A673 (cell line): ENCODE measurements at regions not wholly inside any gene's neighbourhood (a gene's known extent, or its start where the extent isn't known, plus 50 kb on each side); places are given as distances from the start of the nearest gene placed in this dataset.

ENCODE experiments used
- BruUV-seq: library from RNA; stranded (reverse); fragments of 400-500 nt; replicated peaks from 2 replicates; lab custom pipeline; 2021; lab: Mats Ljungman, UMichigan
- CTCF ChIA-PET: fragments of 300-600 bp; sonication (Branson Sonifier 250); formaldehyde crosslinking; loops from one replicate; lab custom pipeline; 2022; ENCODE audit warnings: antibody characterized with exemption; lab: Charles Lee
- POLR2A ChIA-PET: fragments of 300-600 bp; sonication (Branson Sonifier 250); formaldehyde crosslinking; loops from one replicate; lab custom pipeline; 2022; ENCODE audit warnings: antibody characterized with exemption; ENCODE audit not compliant: low non-redundant PET; lab: Charles Lee
- DNase-seq: peaks from one replicate; pipeline ENCODE4 v3.0.0-alpha.2; 2015; ENCODE audit warnings: low spot score
- H3K27ac ChIP-seq: fragments of 200-600 bp; sonication (generic); 2 replicates; pipeline ENCODE4 v1.5.1; 2016; ENCODE audit warnings: mixed run types, low read depth, mild to moderate bottlenecking, mixed read lengths, antibody characterized with exemption, low read length; ENCODE audit not compliant: poor library complexity, severe bottlenecking
- H3K27me3 ChIP-seq: fragments of 200-600 bp; sonication (generic); replicated peaks from 2 replicates; pipeline ENCODE4 v1.6.1; 2017; ENCODE audit warnings: mixed run types, low read depth, mild to moderate bottlenecking, mixed read lengths, antibody characterized with exemption, low read length; ENCODE audit not compliant: insufficient read depth, poor library complexity
- H3K36me3 ChIP-seq: fragments of 200-600 bp; sonication (generic); 2 replicates; pipeline ENCODE4 v1.6.1; 2016; ENCODE audit warnings: mixed run types, mild to moderate bottlenecking, mixed read lengths, antibody characterized with exemption, low read length; ENCODE audit not compliant: insufficient read depth, poor library complexity, severe bottlenecking
- H3K4me1 ChIP-seq: fragments of 200-600 bp; sonication (generic); 2 replicates; pipeline ENCODE4 v1.6.1; 2017; ENCODE audit warnings: mixed run types, mild to moderate bottlenecking, mixed read lengths, antibody characterized with exemption, low read length; ENCODE audit not compliant: insufficient read depth, poor library complexity, severe bottlenecking
- H3K4me3 ChIP-seq: fragments of 200-600 bp; sonication (generic); 2 replicates; pipeline ENCODE4 v1.5.1; 2016; ENCODE audit warnings: low read depth, mixed run types, mild to moderate bottlenecking, mixed read lengths, low read length; ENCODE audit not compliant: poor library complexity, severe bottlenecking
- H3K9me3 ChIP-seq: fragments of 200-600 bp; sonication (generic); 2 replicates; pipeline ENCODE4 v1.6.1; 2016; ENCODE audit warnings: mixed run types, low read depth, mild to moderate bottlenecking, mixed read lengths, antibody characterized with exemption, low read length; ENCODE audit not compliant: poor library complexity, severe bottlenecking
- CTCF ChIP-seq: fragments of 300-800, 200-600 bp; sonication (generic); conservative IDR thresholded peaks from 2 replicates; pipeline ENCODE4 v1.5.1; 2017; ENCODE audit warnings: low read depth, mild to moderate bottlenecking, antibody characterized with exemption, low read length, moderate library complexity, mixed read lengths
- EZH2 ChIP-seq: fragments of 200-600 bp; sonication (generic); IDR thresholded peaks from 2 replicates; pipeline ENCODE4 v1.6.1; 2017; ENCODE audit warnings: borderline replicate concordance, low read depth, mild to moderate bottlenecking, mixed read lengths, antibody characterized with exemption, low read length; ENCODE audit not compliant: poor library complexity, severe bottlenecking
- intact Hi-C: fragments of 100-400 bp; cut with micrococcal nuclease; formaldehyde crosslinking; loops from one replicate; pipeline ENCODE4 v1.10.0; 2022; ENCODE audit not compliant: unreplicated experiment

- Histone ChIP-seq H3K27ac (no peak overlapping the region), H3K4me1 (peaks cover 13% of the 10 kb centered on the region), H3K36me3 (no peaks in the 10 kb centered on the region), H3K4me3 (no peak overlapping the region), H3K27me3 (no peaks in the 10 kb centered on the region), H3K9me3 (no peaks in the 10 kb centered on the region)
- DNase-seq = no peak
- intact Hi-C loops = no loop called here
- POLR2A ChIA-PET = no interaction called here
- CTCF ChIA-PET = no interaction called here
- BruUV-seq = no TSS peak
- no peak for TF ChIP-seq CTCF
- TF ChIP-seq EZH2 = no peak
Measured at GRCh38 chr5:62138607-62139006, 167.4 kb upstream of the KIF2A start.

- CTCF ChIA-PET = no interaction called here
- no TSS peak for BruUV-seq
Measured at GRCh38 chr5:62139741-62140140, 166.3 kb upstream of the KIF2A start.

GRCh38 chr5:62142351-62142750 is 163.7 kb upstream of the KIF2A start:
- CTCF ChIA-PET = no interaction called here
- Histone ChIP-seq H3K27me3 (no peaks in the 10 kb centered on the region), H3K4me3 (no peak overlapping the region), H3K9me3 (no peaks in the 10 kb centered on the region), H3K36me3 (no peaks in the 10 kb centered on the region), H3K4me1 (peaks cover 21% of the 10 kb centered on the region), H3K27ac (no peak overlapping the region)
- intact Hi-C loops = loop anchor here (5.0 to 10.0 kb wide), 3 partner anchors 200 to 1178 kb away; no protein-coding TSS in a partner anchor
- no TSS peak for BruUV-seq
- TF ChIP-seq CTCF (no peak), EZH2 (no peak)
- POLR2A ChIA-PET = no interaction called here
- no peak for DNase-seq

More at GRCh38 chr5:62139741-62140140, 166.3 kb upstream of the KIF2A start:
- H3K36me3 ChIP-seq = no peaks in the 10 kb centered on the region
- no peak overlapping the region for H3K27ac ChIP-seq
- H3K9me3 ChIP-seq = no peaks in the 10 kb centered on the region
- intact Hi-C loops = loop anchor here (5.0 to 10.0 kb wide), 3 partner anchors 197 to 1175 kb away; no protein-coding TSS in a partner anchor
- TF ChIP-seq CTCF = no peak
- TF ChIP-seq EZH2 = no peak
- POLR2A ChIA-PET = no interaction called here
- DNase-seq = no peak
- no peaks in the 10 kb centered on the region for H3K27me3 ChIP-seq
- peaks cover 21% of the 10 kb centered on the region for H3K4me1 ChIP-seq
- no peak overlapping the region for H3K4me3 ChIP-seq
